GM12891 (cell line): ENCODE measurements at regions not wholly inside any gene's neighbourhood (a gene's known extent, or its start where the extent isn't known, plus 50 kb on each side); places are given as distances from the start of the nearest gene placed in this dataset.
"Not testable (repeated sequence)": the region's sequence is repeated elsewhere in the genome, so short reads cannot be mapped to it uniquely, and the experiment has no call there.

Experiments
- POLR2A ChIP-seq: IDR thresholded peaks from 2 replicates; pipeline ENCODE4 v1.6.1; 2011; ENCODE audit warnings: low read depth, low read length, control low read depth
- POLR2AphosphoS5 ChIP-seq: IDR thresholded peaks from 2 replicates; pipeline ENCODE4 v1.6.1; 2011; ENCODE audit warnings: low read depth, low read length, control low read depth
- SPI1 ChIP-seq: IDR thresholded peaks from 2 replicates; pipeline ENCODE4 v1.6.1; 2011; ENCODE audit warnings: low read depth, low read length, control low read depth
- TAF1 ChIP-seq: IDR thresholded peaks from 2 replicates; pipeline ENCODE4 v1.6.1; 2011; ENCODE audit warnings: low read depth, low read length, control low read depth

DNA sequence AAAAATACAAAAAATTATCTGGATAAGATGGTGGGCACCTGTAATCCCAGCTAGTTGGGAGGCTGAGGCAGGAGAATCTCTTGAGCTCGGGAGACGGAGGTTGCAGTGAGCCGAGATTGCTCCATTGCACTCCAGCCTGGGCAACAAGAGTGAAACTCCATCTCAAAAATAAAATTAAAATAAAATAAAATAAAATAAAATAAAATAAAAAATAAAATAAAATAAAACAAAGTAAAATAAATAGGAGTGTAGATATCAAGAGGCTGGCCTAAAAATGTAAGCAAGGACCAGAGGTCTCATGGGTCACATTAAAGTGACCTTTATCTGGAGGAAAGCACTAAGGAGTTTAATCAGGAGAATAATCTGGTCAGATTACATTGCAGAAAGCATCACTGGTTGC is 293.8 kb downstream of the MIAT start:
- TF ChIP-seq SPI1, POLR2A, TAF1, POLR2AphosphoS5: not testable (repeated sequence)
